NCI-H1417 (cell line): ENCODE measurements at regions not wholly inside any gene's neighbourhood (a gene's known extent, or its start where the extent isn't known, plus 50 kb on each side); places are given as distances from the start of the nearest gene placed in this dataset.
A peak's percentile ranks its signal among the peaks of the same experiment; 100 is the strongest.

Experiments
- DNase-seq, 3 experiments: peaks; one replicate each; lab custom pipeline; 2025; lab: John Stamatoyannopoulos, UW

DNA sequence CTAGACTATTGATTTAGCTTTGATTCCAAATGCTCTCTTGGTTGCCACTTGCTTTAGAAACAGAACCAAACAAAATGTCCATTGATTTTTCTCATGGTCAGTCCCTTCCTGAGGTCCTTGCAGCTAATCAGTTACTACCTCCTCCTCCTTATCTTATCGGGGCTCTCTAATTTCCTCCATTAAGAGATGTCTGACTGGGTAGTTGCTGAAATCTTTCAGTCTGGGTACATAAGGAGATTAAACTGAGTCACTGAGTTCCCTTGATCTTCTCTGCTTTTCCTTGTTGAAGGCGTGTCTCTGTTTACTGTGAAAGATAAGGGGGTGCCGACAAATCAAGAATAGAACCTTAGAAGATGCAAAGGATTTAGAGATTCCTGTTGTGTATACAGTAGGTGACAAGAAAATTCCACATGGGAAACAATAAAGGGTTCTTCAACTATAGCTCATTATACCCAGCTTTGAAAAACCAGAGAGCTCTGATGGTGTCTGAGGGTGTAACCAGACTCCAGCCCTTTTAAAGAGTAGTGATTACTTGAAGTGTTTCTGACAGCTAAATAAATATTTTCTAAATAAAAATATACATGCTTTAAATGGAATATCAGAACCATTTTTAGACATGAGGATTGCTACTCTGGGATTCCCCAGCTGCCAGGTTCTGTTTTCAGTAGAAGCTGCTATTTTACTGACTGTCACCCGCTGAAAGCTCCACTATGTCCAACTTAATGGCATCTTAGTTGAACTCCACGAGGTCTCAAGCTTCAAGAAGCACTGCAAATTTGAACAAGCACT, 791.3 kb upstream of the SOX9 start:
- DNase-seq, result peak; percentile 1 to 32 (median 9)

- no peak for DNase-seq
These were observed 790.8 kb upstream of the SOX9 start for GRCh38 chr17:71330099-71330375.

DNA sequence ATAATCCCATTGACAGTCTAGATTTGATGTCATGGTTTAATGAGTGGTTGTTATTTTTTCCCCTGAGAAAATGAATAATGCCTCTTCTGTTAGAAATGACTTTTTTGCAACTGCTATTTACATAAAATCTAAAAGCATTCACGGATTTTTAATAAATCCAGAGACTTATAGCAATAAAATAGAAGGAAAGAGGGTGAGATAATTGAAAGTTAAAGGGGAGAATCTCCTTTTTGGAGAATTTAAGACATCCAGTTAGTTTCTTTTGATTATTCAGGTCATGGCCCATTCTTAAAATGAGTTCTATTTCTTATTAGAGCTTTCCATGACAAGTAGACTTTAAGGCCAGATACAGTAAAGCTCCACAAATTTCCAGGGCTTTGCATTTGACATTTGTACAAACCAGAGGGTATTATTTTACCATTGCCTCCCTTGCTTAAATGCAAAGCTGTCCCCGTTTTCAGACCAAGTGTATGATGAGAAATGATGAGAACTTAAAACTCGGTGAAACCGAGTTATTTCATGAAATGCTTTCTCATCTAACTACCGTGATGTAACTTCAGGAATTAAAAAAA, 789.0 kb upstream of the SOX9 start:
- DNase-seq, result no peak

DNA sequence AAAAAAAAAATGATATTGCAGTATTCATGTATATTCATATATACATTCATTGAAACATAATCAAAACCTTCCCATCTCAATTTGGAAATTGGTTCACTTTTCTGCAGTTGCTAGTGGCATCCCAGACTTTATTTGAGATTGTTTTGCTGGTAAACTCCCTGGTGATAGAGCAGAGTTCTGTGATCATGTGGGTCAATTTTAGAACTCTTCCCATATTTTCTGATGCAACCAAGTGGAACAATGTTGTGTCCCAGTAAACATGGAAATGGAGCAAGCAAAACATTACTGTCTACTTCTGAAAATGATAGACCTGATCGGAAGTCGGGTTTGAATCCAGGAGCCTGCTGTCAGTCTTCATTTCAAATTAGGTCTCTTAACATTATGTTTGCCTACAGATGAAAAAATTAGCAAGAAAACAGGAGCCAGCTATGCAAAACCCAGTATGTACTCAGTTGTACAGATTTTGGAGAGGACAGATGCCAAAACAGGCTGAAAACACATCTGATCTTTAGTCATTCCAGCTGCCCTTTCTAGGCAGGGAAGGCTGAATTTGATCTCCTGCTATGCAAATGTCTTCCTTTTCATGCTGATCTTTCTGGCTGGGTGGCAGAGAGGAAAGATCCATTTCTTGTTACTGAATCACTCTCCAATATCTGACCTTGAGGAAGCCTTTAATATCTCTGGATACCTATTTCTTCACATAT, 786.6 kb upstream of the SOX9 start:
- no peak for DNase-seq

- DNase-seq, result no peak
These were observed 785.6 kb upstream of the SOX9 start for GRCh38 chr17:71335212-71335611.

DNA sequence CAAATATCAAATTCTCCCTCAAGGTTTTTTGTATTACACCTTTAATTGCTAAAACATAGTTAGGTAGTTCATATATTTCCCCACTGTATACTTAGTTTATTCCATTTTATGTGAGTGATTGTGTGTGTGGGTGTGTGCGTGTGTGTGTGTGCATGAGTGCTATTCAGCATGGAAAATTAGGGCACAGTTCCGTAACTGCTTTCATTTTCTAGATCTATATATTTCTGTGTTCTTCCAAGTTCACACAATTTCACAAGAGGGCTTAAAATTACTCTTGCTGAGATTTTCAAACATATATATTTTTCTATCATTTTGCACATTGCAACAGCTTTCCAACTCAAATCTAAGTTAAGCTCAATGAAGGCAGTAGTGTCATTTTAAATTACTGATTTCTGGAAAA, 782.9 kb upstream of the SOX9 start:
- DNase-seq, result no peak

DNA sequence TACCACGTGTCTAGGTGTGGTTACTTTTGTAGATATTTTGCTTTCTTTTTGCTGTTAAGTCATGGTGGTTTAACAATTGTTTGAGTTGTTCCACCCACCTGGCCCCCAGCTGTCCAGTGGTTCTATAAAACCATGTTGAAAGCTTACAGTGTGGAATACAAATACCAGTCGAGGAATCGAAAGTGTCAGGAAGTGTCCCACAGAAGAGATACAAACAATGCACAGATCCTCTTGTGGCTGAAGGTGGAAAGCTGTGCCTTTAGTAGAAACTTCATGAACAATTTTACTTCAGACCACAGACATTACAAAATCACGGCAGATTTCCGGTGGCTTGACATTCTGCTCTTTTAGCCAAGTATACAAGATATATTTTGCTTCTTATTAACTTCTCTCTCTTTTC, 782.4 kb upstream of the SOX9 start:
- no peak for DNase-seq

DNA sequence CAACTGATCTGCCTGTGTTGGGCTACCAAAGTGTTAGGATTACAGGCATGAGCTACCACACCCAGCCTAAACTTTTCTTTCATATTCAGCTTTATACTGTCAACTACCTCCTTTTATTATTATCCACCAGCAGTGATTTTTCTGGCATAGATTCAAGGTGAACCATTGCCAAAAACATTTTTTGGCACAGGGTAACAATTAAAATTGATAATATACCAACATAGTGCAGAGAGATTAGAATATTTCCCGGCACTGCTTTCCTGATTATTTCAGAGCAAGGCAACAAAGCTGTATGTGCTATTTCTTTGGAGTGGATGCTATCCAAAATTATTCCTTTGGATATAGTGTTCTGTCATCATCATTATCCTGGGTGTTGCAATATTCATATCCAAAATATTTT, 781.6 kb upstream of the SOX9 start:
- DNase-seq, result no peak

DNA sequence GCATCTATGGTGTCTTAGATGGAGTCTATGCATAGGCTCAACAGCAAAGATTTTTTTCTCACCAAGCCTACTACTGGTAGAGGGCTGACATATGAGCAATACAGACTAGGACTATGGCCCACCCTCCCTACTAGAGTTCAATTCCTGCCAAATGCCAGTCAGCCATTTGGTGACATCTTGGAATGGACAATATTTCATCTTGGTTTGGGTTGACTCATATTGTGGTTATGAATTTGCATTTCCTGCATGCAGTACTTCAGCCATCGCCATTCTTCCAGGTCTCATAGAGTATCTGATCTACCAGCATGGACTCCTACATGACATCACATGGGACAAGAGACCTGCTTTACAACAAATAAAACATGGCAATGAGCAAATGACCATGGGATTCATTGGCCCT, 778.1 kb upstream of the SOX9 start:
- no peak for DNase-seq

GRCh38 chr17:71349908-71350600, 770.8 kb upstream of the SOX9 start:
- no peak for DNase-seq

DNA sequence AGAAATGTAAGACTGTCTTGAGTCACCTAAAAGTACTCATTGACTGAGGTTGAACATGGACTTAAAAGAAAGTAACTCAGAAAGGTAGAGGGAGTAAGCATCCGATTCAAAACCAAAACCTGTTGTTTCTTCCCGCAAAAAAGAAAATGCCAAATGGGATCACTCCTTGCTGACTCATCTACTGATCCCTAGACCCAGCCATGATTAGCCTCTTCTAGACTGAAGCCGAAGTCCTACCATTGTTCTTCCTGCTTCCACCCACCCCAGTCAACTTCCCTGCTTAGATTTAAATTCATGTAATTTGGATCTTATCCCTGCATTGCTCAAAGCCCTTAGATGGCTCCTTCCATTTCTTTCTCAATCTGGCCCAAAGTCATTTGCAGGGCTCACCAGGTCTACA, 760.5 kb upstream of the SOX9 start:
- DNase-seq, result no peak

DNA sequence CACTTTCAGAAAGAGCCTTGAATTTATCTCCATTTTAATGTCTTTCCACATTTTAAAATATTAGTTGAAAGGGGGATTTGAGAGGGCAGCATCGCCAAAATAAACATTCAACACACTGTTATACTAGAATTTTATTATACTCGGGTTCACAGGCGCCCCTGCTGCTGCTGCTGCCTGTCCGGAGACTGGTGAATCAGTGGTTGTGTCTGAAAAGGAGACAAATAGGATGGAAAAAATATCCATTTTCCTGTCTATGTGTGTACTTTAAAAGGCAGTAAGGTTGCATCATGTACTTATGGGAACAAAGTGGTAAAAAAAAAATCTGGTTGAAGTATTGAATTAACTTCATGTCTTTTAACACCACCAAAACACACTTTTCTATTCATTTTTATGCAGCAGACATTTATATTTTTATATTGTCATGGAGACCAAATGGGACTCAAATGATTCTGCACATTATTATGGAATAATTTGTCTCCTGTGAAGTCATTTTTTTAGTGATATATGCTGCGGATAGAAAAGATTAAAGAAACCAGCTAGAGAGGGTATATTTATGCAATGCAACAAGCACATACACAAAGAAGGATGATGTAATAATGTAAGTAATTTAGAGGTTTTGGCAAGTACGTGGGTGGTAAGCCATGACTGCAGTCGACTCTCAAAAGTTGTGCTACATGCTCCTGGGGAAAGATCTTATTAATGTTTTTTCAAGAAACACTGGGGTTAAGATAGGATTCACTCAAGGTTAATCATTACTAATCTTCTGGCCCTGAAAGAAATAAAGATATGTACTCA, 759.0 kb upstream of the SOX9 start:
- no peak for DNase-seq

DNA sequence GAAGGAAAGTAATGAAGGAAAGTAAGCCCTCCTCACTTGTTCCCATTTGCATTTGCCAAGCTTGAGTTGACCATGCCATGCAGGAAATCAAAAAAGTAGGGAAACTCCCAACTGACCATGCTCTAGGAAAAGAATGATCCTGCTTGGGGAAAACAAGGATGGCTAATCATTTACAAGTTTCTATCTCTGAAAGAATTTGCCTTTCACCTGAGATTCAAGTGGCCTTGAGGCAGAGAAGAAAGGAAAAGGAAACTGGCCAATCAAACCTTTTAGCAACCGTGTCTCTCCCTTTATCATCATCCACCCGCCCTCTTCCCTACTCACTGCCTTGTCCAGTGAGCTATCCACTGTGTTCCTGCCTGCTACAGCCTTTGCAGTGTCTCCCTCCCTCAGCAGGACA, 757.2 kb upstream of the SOX9 start:
- DNase-seq, result no peak

DNA sequence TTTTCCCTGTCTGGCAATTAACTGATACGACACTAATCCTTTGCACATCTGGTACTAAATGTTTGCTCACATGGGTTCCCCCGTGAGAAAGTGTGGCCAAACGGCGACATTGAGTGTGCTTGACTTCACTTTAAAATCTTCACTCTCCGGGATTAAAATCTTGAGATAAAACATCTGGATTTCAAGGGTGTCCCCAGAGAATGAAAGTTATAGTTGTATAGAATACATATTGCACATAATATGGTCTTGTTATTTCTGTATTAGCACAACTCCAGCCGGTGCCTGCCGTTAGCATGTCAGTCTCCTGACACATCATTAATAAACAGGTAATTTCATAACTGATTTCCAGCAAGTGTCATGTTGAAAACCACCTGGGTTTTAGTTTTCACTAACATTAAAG, 749.0 kb upstream of the SOX9 start:
- peak in 1 of 3 experiments; percentile 4 for DNase-seq

DNA sequence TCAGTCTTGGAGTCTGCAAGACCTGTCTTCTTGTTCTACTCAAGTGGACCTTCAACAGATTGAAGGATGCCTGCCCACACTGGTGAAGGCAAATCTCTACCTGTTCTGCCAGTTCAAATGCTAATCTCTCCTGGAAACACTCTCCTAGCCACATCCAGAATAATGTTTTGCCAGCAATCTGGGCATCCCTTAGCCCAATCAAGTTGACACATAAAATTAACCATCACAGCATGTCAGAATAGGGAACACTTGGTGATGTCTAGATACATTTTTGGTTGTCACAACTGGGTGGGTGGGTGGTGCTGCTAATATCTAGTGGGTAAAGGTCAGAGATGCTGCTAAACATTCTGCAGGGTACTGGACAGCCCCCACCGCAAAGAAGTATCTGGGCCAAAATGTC, 744.9 kb upstream of the SOX9 start:
- no peak for DNase-seq

- DNase-seq, result no peak
These were observed 743.9 kb upstream of the SOX9 start for GRCh38 chr17:71376933-71377332.

- no peak for DNase-seq
These were observed 742.8 kb upstream of the SOX9 start for GRCh38 chr17:71378036-71378435.

DNA sequence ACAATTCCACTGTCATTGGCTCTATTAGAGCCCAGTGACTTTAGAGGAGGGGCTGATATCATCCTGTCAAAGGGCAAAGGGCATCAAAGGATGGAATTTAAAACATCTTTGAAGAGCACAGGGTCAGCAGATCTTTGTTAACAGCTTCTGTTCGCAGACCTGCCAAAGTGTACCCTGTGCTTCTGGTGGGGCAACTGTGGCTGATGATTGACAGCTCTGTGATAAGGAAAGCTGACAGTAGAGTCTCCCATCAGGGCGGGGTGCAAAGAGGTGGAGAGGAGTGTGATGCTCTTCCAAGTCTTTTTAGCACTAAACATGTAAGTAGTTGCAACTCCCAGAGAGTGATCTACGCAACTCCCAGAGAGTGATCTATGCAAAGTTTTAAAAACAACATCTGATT, 742.1 kb upstream of the SOX9 start:
- DNase-seq, result no peak

GRCh38 chr17:71379512-71379911, 741.3 kb upstream of the SOX9 start:
- DNase-seq, result no peak

DNA sequence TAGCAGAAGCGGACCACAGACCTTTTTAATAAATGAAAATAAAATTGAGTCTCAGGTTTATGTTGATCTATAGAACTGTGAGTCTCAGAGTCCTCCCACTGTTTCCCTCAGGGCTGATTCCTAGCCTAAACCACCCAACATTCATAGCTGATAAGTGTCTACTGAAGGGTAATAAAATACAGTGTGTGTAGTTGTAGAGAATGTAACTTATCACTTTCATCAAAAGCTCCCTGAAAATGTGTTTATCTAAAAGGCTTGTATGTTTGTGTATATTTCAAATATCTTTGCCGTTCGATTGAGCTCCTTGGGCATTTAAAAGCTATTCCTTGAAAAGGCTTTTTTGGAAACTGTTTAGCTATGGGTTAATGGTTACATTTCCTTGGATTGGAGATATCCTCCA, 740.3 kb upstream of the SOX9 start:
- no peak for DNase-seq

DNA sequence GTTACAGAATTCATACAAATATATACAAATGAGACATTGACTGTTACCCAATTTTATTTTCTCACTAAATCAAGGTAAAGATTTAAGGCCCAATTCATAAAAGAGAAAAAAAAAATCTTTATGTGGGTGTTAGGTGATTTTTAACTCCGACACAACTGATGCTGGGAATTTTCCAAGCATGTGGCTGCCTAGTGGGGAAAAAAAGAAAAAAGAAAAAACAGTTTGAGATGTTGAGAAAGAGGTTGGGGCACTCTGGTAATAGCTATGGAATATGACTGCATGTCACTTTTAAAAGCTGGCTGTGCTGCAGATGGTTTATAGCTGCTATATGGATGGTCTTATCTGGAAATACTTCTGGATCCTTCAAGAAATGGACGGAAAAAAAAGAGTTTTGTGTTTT, 739.9 kb upstream of the SOX9 start:
- no peak for DNase-seq

DNA sequence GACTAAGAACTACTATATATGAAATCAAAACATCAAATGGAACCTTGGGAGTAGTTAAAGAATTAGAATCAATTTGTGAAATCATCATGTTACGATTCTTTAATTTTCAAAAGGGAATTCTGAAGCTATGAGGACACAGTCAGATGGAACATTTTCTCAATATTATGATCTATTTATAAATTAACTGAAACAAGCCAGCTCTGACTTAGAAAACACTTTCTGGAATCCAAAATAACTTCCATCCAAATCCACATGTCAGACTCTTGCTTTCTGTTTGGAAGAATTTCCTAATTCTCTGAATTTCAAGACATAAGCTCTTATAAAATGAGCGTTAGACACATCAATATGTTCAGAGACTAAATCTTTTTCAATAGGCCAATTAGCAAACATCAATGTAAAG, 737.7 kb upstream of the SOX9 start:
- no peak for DNase-seq
